GM23338 (cell line): ENCODE measurements at regions not wholly inside any gene's neighbourhood (a gene's known extent, or its start where the extent isn't known, plus 50 kb on each side); places are given as distances from the start of the nearest gene placed in this dataset.

Source experiments
- CREB1 ChIP-seq: fragments of 250-450 bp; sonication (Bioruptor Pico); IDR thresholded peaks from 2 replicates; pipeline ENCODE4 v1.5.0; 2020; ENCODE audit warnings: low read depth, mild to moderate bottlenecking, moderate library complexity
- CTCF ChIP-seq, 2 experiments: fragments of 200-600 bp in 1 of 2; sonication (generic) in 1 of 2; conservative IDR thresholded peaks; 2 replicates each; pipeline versions ENCODE4 v1.5.1 to v1.6.1; 2016 to 2017; ENCODE audit warnings: antibody characterized with exemption in 2 of 2, low read depth in 2 of 2, mild to moderate bottlenecking in 2 of 2, moderate library complexity in 1 of 2
- EZH2 ChIP-seq: fragments of 200-600 bp; sonication (generic); IDR thresholded peaks from one replicate; pipeline ENCODE4 v1.8.0; 2017; ENCODE audit warnings: antibody characterized with exemption, mild to moderate bottlenecking, low read depth; ENCODE audit not compliant: unreplicated experiment
- EZH2phosphoT487 ChIP-seq: fragments of 200-600 bp; sonication (generic); IDR thresholded peaks from one replicate; pipeline ENCODE4 v1.8.1; 2018; ENCODE audit warnings: antibody characterized with exemption; ENCODE audit not compliant: unreplicated experiment
- JUNB ChIP-seq: IDR thresholded peaks from one replicate; pipeline ENCODE4 v1.6.1; 2016; ENCODE audit warnings: antibody characterized with exemption; ENCODE audit not compliant: unreplicated experiment
- NANOG ChIP-seq: IDR thresholded peaks from 2 replicates; pipeline ENCODE4 v1.6.1; 2016; ENCODE audit warnings: antibody characterized with exemption, borderline replicate concordance
- POLR2AphosphoS5 ChIP-seq: IDR thresholded peaks from 2 replicates; pipeline ENCODE4 v1.6.1; 2016; ENCODE audit warnings: antibody characterized with exemption, low read depth
- ZNF114 ChIP-seq: fragments of 250-450 bp; sonication (Bioruptor Pico); IDR thresholded peaks from 2 replicates; pipeline ENCODE4 v1.5.0; 2020; ENCODE audit warnings: mild to moderate bottlenecking, moderate library complexity
- ZNF462 ChIP-seq: fragments of 250-450 bp; sonication (Bioruptor Pico); IDR thresholded peaks from 2 replicates; pipeline ENCODE4 v1.5.0; 2020; ENCODE audit warnings: mild to moderate bottlenecking, moderate library complexity
- TF ChIP-seq, protein P1 (sequence below): IDR thresholded peaks from 2 replicates; pipeline ENCODE4 v1.6.1; 2016; ENCODE audit warnings: antibody characterized with exemption
- TF ChIP-seq, protein P2 (sequence below): IDR thresholded peaks from one replicate; pipeline ENCODE4 v1.6.1; 2018; ENCODE audit warnings: antibody characterized with exemption; ENCODE audit not compliant: unreplicated experiment

DNA sequence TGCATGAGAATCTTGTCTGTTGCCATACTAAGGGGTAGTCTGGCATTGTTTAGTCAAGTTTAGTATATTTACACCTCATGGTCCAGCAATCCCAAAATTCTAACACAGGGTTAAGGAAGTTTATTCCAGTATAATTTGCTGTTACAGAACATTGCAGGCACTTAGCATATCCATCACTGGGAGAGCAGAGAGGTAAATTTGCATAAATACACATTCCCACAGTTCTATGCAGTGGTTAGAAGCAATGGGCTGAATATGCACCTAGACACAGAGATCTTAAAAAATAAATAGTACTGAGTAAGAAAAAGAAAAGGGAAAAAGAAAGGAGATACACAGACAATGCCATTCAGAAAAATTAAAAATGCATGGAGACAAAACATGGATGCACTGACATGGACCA, 692.3 kb upstream of the MEF2C start:
- TF ChIP-seq EZH2phosphoT487 (no peak), CTCF (conservative IDR thresholded peaks at IDR 0.05; ENCODE audit: low read depth in 2 of 2) (no peak), EZH2 (no peak), POLR2AphosphoS5 (no peak), NANOG (no peak), JUNB (no peak), ZNF114 (CRISPR knock-in tag) (no peak), CREB1 (CRISPR knock-in tag) (no peak), ZNF462 (CRISPR knock-in tag) (no peak)
- TF ChIP-seq, protein P1, sequence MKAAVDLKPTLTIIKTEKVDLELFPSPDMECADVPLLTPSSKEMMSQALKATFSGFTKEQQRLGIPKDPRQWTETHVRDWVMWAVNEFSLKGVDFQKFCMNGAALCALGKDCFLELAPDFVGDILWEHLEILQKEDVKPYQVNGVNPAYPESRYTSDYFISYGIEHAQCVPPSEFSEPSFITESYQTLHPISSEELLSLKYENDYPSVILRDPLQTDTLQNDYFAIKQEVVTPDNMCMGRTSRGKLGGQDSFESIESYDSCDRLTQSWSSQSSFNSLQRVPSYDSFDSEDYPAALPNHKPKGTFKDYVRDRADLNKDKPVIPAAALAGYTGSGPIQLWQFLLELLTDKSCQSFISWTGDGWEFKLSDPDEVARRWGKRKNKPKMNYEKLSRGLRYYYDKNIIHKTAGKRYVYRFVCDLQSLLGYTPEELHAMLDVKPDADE = no peak
- TF ChIP-seq, protein P2, sequence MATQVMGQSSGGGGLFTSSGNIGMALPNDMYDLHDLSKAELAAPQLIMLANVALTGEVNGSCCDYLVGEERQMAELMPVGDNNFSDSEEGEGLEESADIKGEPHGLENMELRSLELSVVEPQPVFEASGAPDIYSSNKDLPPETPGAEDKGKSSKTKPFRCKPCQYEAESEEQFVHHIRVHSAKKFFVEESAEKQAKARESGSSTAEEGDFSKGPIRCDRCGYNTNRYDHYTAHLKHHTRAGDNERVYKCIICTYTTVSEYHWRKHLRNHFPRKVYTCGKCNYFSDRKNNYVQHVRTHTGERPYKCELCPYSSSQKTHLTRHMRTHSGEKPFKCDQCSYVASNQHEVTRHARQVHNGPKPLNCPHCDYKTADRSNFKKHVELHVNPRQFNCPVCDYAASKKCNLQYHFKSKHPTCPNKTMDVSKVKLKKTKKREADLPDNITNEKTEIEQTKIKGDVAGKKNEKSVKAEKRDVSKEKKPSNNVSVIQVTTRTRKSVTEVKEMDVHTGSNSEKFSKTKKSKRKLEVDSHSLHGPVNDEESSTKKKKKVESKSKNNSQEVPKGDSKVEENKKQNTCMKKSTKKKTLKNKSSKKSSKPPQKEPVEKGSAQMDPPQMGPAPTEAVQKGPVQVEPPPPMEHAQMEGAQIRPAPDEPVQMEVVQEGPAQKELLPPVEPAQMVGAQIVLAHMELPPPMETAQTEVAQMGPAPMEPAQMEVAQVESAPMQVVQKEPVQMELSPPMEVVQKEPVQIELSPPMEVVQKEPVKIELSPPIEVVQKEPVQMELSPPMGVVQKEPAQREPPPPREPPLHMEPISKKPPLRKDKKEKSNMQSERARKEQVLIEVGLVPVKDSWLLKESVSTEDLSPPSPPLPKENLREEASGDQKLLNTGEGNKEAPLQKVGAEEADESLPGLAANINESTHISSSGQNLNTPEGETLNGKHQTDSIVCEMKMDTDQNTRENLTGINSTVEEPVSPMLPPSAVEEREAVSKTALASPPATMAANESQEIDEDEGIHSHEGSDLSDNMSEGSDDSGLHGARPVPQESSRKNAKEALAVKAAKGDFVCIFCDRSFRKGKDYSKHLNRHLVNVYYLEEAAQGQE = no peak
